ENCODE measurements at regions not wholly inside any gene's neighbourhood (a gene's known extent, or its start where the extent isn't known, plus 50 kb on each side); places are given as distances from the start of the nearest gene placed in this dataset.
"Not testable (repeated sequence)": the region's sequence is repeated elsewhere in the genome, so short reads cannot be mapped to it uniquely, and the experiment has no call there.

DNA sequence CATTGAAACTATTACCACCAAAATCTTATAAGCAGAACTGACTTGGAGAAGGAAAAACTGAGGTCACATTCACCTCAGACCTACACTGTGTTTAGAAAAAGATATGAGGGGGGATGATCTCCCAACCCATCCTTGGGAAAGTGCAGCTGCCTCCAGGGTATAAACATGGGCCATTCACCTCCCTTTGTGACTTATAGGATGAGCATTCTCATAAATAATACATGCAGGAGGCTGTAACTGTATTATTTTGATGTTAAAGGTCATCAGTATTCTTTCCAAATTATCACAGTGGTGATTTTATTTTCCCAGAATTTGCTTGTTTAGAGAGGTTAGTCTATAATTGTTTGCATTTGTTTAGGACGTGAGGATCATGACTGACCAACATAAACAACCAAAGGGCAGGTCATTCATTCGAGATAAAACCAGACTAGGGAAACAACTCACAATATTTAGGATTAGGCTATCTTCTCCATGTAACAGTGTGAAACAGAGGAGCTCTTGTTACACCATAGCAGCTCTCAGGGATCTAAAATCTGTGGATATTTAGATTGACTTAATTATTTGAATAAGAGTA lies 109.2 kb upstream of the NR5A2 start:
- no peak overlapping the region for H3K9ac ChIP-seq (ENCODE audit: low read length)
- H3K27me3 ChIP-seq (ENCODE audit: low read length) = no peaks in the 10 kb centered on the region
- no peaks in the 10 kb centered on the region for H3K79me2 ChIP-seq (ENCODE audit: insufficient read depth, low read length)
- no peak overlapping the region for H3K4me2 ChIP-seq (ENCODE audit: low read depth, low read length, poor library complexity, severe bottlenecking)
- no peak overlapping the region for H3K4me3 ChIP-seq (ENCODE audit: insufficient read depth, low read length, poor library complexity, severe bottlenecking)
- H3F3A ChIP-seq (ENCODE audit: insufficient read depth) = no peaks in the 10 kb centered on the region
- H3K9me2 ChIP-seq (replicated peaks; ENCODE audit: insufficient read depth, low read length) = no peaks in the 10 kb centered on the region
- no peaks in the 10 kb centered on the region for H4K20me1 ChIP-seq (ENCODE audit: low read depth, low read length)
- no peaks in the 10 kb centered on the region for H3K36me3 ChIP-seq (ENCODE audit: low read length)
- H2AFZ ChIP-seq (ENCODE audit: low read depth, low read length, severe bottlenecking) = no peak overlapping the region
- no peak for TF ChIP-seq EZH2phosphoT487 (conservative IDR thresholded peaks at IDR 0.05; ENCODE audit: low read length)
- TF ChIP-seq, protein P1, sequence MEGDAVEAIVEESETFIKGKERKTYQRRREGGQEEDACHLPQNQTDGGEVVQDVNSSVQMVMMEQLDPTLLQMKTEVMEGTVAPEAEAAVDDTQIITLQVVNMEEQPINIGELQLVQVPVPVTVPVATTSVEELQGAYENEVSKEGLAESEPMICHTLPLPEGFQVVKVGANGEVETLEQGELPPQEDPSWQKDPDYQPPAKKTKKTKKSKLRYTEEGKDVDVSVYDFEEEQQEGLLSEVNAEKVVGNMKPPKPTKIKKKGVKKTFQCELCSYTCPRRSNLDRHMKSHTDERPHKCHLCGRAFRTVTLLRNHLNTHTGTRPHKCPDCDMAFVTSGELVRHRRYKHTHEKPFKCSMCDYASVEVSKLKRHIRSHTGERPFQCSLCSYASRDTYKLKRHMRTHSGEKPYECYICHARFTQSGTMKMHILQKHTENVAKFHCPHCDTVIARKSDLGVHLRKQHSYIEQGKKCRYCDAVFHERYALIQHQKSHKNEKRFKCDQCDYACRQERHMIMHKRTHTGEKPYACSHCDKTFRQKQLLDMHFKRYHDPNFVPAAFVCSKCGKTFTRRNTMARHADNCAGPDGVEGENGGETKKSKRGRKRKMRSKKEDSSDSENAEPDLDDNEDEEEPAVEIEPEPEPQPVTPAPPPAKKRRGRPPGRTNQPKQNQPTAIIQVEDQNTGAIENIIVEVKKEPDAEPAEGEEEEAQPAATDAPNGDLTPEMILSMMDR (IDR thresholded peaks at IDR 0.05; ENCODE audit: insufficient read depth, low read length, poor library complexity, severe bottlenecking) = no peak
- no peaks in the 10 kb centered on the region for H3K9me3 ChIP-seq (ENCODE audit: insufficient read depth, low read length)
- H3K27ac ChIP-seq (ENCODE audit: low read depth, low read length) = no peak overlapping the region

DNA sequence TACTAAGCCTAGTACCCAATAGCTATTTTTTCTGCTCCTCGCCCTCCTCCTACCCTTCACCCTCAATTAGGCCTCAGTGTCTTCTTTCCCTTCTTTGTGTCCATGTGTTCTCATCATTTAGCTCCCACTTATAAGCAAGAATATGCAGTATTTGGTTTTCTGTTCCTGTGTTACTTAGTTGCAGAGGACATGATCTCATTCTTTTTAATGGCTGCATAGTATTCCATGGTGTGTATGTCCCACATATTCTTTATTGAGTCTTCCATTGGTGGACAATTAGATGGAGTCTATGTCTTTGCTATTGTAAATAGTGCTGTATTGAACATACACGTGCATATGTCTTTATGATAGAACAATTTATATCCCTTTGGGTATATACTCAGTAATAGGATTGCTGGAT lies 106.9 kb upstream of the NR5A2 start:
- H3K9me3 ChIP-seq (ENCODE audit: insufficient read depth, low read length) = no peaks in the 10 kb centered on the region
- H3K27ac ChIP-seq (ENCODE audit: low read depth, low read length) = no peak overlapping the region
- TF ChIP-seq EZH2phosphoT487 (conservative IDR thresholded peaks at IDR 0.05; ENCODE audit: low read length) = no peak
- TF ChIP-seq, protein P1 (IDR thresholded peaks at IDR 0.05; ENCODE audit: insufficient read depth, low read length, poor library complexity, severe bottlenecking) = no peak
- no peaks in the 10 kb centered on the region for H3K9me2 ChIP-seq (replicated peaks; ENCODE audit: insufficient read depth, low read length)
- H3F3A ChIP-seq (ENCODE audit: insufficient read depth) = no peaks in the 10 kb centered on the region
- H3K27me3 ChIP-seq (ENCODE audit: low read length) = no peaks in the 10 kb centered on the region
- no peaks in the 10 kb centered on the region for H3K36me3 ChIP-seq (ENCODE audit: low read length)
- H3K9ac ChIP-seq (ENCODE audit: low read length) = no peak overlapping the region
- H3K4me2 ChIP-seq (ENCODE audit: low read depth, low read length, poor library complexity, severe bottlenecking) = no peak overlapping the region
- H4K20me1 ChIP-seq (ENCODE audit: low read depth, low read length) = no peaks in the 10 kb centered on the region
- H3K4me3 ChIP-seq (ENCODE audit: insufficient read depth, low read length, poor library complexity, severe bottlenecking) = no peak overlapping the region
- no peak overlapping the region for H2AFZ ChIP-seq (ENCODE audit: low read depth, low read length, severe bottlenecking)
- H3K79me2 ChIP-seq (ENCODE audit: insufficient read depth, low read length) = no peaks in the 10 kb centered on the region

GRCh38 chr1:199929556-199929955 lies 98.0 kb upstream of the NR5A2 start:
- no peak overlapping the region for H3K4me3 ChIP-seq (ENCODE audit: insufficient read depth, low read length, poor library complexity, severe bottlenecking)
- H4K20me1 ChIP-seq (ENCODE audit: low read depth, low read length) = no peaks in the 10 kb centered on the region
- no peak overlapping the region for H2AFZ ChIP-seq (ENCODE audit: low read depth, low read length, severe bottlenecking)
- H3F3A ChIP-seq (ENCODE audit: insufficient read depth) = no peaks in the 10 kb centered on the region
- no peaks in the 10 kb centered on the region for H3K9me3 ChIP-seq (ENCODE audit: insufficient read depth, low read length)
- no peak overlapping the region for H3K4me2 ChIP-seq (ENCODE audit: low read depth, low read length, poor library complexity, severe bottlenecking)
- H3K27ac ChIP-seq (ENCODE audit: low read depth, low read length) = no peak overlapping the region
- H3K9ac ChIP-seq (ENCODE audit: low read length) = no peak overlapping the region
- no peaks in the 10 kb centered on the region for H3K79me2 ChIP-seq (ENCODE audit: insufficient read depth, low read length)
- TF ChIP-seq EZH2phosphoT487 (conservative IDR thresholded peaks at IDR 0.05; ENCODE audit: low read length) = no peak
- TF ChIP-seq, protein P1 (IDR thresholded peaks at IDR 0.05; ENCODE audit: insufficient read depth, low read length, poor library complexity, severe bottlenecking) = no peak
- no peaks in the 10 kb centered on the region for H3K9me2 ChIP-seq (replicated peaks; ENCODE audit: insufficient read depth, low read length)
- no peaks in the 10 kb centered on the region for H3K36me3 ChIP-seq (ENCODE audit: low read length)
- no peaks in the 10 kb centered on the region for H3K27me3 ChIP-seq (ENCODE audit: low read length)

GRCh38 chr1:199930067-199930466 lies 97.4 kb upstream of the NR5A2 start:
- not testable (repeated sequence) for H3K4me2 ChIP-seq (ENCODE audit: low read depth, low read length, poor library complexity, severe bottlenecking); H3K27me3 ChIP-seq (ENCODE audit: low read length); H3K27ac ChIP-seq (ENCODE audit: low read depth, low read length); H3K36me3 ChIP-seq (ENCODE audit: low read length); H3F3A ChIP-seq (ENCODE audit: insufficient read depth); H3K9ac ChIP-seq (ENCODE audit: low read length); H3K9me2 ChIP-seq (replicated peaks; ENCODE audit: insufficient read depth, low read length); H3K4me3 ChIP-seq (ENCODE audit: insufficient read depth, low read length, poor library complexity, severe bottlenecking); H4K20me1 ChIP-seq (ENCODE audit: low read depth, low read length); H2AFZ ChIP-seq (ENCODE audit: low read depth, low read length, severe bottlenecking); H3K9me3 ChIP-seq (ENCODE audit: insufficient read depth, low read length); H3K79me2 ChIP-seq (ENCODE audit: insufficient read depth, low read length)
